ENCODE measurements at regions not wholly inside any gene's neighbourhood (a gene's known extent, or its start where the extent isn't known, plus 50 kb on each side); places are given as distances from the start of the nearest gene placed in this dataset.

- intact Hi-C loops (cut with micrococcal nuclease), result no loop called here
- BruUV-seq (replicated peaks), result no TSS peak
- no peaks in the 10 kb centered on the region for H4K20me1 ChIP-seq (ENCODE audit: insufficient read depth)
- no peak overlapping the region for H3K4me2 ChIP-seq (ENCODE audit: low read length)
- ChIA-PET POLR2A (no interaction called here), RAD21 (ENCODE audit: low non-redundant PET in 1 of 2, low total read pairs in 2 of 2, uncharacterized antibody in 2 of 2, unreplicated experiment in 2 of 2) (no interaction called here), CTCF (no interaction called here)
- H3K9me2 ChIP-seq (ENCODE audit: insufficient read depth), result no peaks in the 10 kb centered on the region
- no peak overlapping the region for H3K27ac ChIP-seq (ENCODE audit: low read depth, low read length)
- DNase-seq (ENCODE audit: low read depth, low spot score) (no peak), ATAC-seq (no peak)
- no peak overlapping the region for H3K4me3 ChIP-seq (replicated peaks in 1 of 2; ENCODE audit: low read depth in 1 of 2, low read length in 2 of 2)
- TF ChIP-seq FOSL1 (IDR thresholded peaks at IDR 0.05; ENCODE audit: low read depth), result no peak
- TF ChIP-seq, protein P1, sequence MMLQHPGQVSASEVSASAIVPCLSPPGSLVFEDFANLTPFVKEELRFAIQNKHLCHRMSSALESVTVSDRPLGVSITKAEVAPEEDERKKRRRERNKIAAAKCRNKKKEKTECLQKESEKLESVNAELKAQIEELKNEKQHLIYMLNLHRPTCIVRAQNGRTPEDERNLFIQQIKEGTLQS (IDR thresholded peaks at IDR 0.05), result no peak
- no peak for TF ChIP-seq ZNF274 (IDR thresholded peaks at IDR 0.05; ENCODE audit: low read depth, low read length)
- TF ChIP-seq, protein P2, sequence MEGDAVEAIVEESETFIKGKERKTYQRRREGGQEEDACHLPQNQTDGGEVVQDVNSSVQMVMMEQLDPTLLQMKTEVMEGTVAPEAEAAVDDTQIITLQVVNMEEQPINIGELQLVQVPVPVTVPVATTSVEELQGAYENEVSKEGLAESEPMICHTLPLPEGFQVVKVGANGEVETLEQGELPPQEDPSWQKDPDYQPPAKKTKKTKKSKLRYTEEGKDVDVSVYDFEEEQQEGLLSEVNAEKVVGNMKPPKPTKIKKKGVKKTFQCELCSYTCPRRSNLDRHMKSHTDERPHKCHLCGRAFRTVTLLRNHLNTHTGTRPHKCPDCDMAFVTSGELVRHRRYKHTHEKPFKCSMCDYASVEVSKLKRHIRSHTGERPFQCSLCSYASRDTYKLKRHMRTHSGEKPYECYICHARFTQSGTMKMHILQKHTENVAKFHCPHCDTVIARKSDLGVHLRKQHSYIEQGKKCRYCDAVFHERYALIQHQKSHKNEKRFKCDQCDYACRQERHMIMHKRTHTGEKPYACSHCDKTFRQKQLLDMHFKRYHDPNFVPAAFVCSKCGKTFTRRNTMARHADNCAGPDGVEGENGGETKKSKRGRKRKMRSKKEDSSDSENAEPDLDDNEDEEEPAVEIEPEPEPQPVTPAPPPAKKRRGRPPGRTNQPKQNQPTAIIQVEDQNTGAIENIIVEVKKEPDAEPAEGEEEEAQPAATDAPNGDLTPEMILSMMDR (IDR thresholded peaks at IDR 0.05 in 2 of 3, conservative IDR thresholded peaks at IDR 0.05 in 1 of 3; ENCODE audit: borderline replicate concordance in 1 of 3, insufficient read depth in 1 of 3, low read depth in 2 of 3, low read length in 2 of 3), result no peak
- TF ChIP-seq, protein P3, sequence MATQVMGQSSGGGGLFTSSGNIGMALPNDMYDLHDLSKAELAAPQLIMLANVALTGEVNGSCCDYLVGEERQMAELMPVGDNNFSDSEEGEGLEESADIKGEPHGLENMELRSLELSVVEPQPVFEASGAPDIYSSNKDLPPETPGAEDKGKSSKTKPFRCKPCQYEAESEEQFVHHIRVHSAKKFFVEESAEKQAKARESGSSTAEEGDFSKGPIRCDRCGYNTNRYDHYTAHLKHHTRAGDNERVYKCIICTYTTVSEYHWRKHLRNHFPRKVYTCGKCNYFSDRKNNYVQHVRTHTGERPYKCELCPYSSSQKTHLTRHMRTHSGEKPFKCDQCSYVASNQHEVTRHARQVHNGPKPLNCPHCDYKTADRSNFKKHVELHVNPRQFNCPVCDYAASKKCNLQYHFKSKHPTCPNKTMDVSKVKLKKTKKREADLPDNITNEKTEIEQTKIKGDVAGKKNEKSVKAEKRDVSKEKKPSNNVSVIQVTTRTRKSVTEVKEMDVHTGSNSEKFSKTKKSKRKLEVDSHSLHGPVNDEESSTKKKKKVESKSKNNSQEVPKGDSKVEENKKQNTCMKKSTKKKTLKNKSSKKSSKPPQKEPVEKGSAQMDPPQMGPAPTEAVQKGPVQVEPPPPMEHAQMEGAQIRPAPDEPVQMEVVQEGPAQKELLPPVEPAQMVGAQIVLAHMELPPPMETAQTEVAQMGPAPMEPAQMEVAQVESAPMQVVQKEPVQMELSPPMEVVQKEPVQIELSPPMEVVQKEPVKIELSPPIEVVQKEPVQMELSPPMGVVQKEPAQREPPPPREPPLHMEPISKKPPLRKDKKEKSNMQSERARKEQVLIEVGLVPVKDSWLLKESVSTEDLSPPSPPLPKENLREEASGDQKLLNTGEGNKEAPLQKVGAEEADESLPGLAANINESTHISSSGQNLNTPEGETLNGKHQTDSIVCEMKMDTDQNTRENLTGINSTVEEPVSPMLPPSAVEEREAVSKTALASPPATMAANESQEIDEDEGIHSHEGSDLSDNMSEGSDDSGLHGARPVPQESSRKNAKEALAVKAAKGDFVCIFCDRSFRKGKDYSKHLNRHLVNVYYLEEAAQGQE (IDR thresholded peaks at IDR 0.05; ENCODE audit: low read depth), result no peak
- TF ChIP-seq EGR1 (IDR thresholded peaks at IDR 0.05; ENCODE audit: low read depth), result no peak
- no peak for TF ChIP-seq CBX3 (IDR thresholded peaks at IDR 0.05; ENCODE audit: low read depth)
- TF ChIP-seq SIN3A (IDR thresholded peaks at IDR 0.05; ENCODE audit: low read depth), result no peak
- no peak for TF ChIP-seq ZFX (IDR thresholded peaks at IDR 0.05)
- TF ChIP-seq EZH2 (IDR thresholded peaks at IDR 0.05), result no peak
- no peak for TF ChIP-seq YY1 (IDR thresholded peaks at IDR 0.05; ENCODE audit: extremely low read depth, insufficient replicate concordance, low read depth, low read length)
- TF ChIP-seq POLR2AphosphoS5 (IDR thresholded peaks at IDR 0.05; ENCODE audit: low read depth, low read length), result no peak
- no peak for TF ChIP-seq EZH2phosphoT487 (IDR thresholded peaks at IDR 0.05; ENCODE audit: borderline replicate concordance)
- TF ChIP-seq TCF7L2 (IDR thresholded peaks at IDR 0.05; ENCODE audit: borderline replicate concordance, extremely low read depth, insufficient read depth, insufficient read length), result no peak
- H3K79me2 ChIP-seq (ENCODE audit: insufficient read depth, low read length), result no peaks in the 10 kb centered on the region
- H3K27me3 ChIP-seq (ENCODE audit: insufficient read depth, low read length), result no peaks in the 10 kb centered on the region
- no peak overlapping the region for H3K9ac ChIP-seq (ENCODE audit: low read length)
- no peak overlapping the region for H2AFZ ChIP-seq (ENCODE audit: low read depth, low read length, poor library complexity, severe bottlenecking)
- no peaks in the 10 kb centered on the region for H3K36me3 ChIP-seq (ENCODE audit: control insufficient read depth in 1 of 2, insufficient read depth in 2 of 2, low read length in 2 of 2)
- H3K9me3 ChIP-seq (ENCODE audit: control insufficient read depth in 1 of 2, insufficient read depth in 1 of 2, low read depth in 1 of 2, low read length in 2 of 2), result no peaks in the 10 kb centered on the region
- peaks cover 12 to 17% of the 10 kb centered on the region in 2 experiments for H3K4me1 ChIP-seq (ENCODE audit: control insufficient read depth in 1 of 2, insufficient read depth in 2 of 2, low read length in 2 of 2)
These were observed 110.7 kb downstream of the PTCSC3 start for GRCh38 chr14:36065831-36066230.

Measured in HCT116 (cell line).